ENCODE measurements at regions not wholly inside any gene's neighbourhood (a gene's known extent, or its start where the extent isn't known, plus 50 kb on each side); places are given as distances from the start of the nearest gene placed in this dataset.

- no peaks in the 10 kb centered on the region for H3K9me2 ChIP-seq (ENCODE audit: insufficient read depth)
- H4K20me1 ChIP-seq (ENCODE audit: insufficient read depth): no peaks in the 10 kb centered on the region
- in situ Hi-C loops (cut with MboI): no loop called here
- H3K4me2 ChIP-seq (ENCODE audit: unreplicated experiment): no peak overlapping the region
- peaks cover 17% of the 10 kb centered on the region for H3K4me1 ChIP-seq (ENCODE audit: insufficient read depth)
- H3K9me3 ChIP-seq (ENCODE audit: low read depth): no peaks in the 10 kb centered on the region
- H3K27ac ChIP-seq: no peak overlapping the region
- H3K27me3 ChIP-seq (replicated peaks; ENCODE audit: insufficient read depth): peaks cover 25% of the 10 kb centered on the region
- H3K4me3 ChIP-seq: no peak overlapping the region
- TF ChIP-seq EZH2phosphoT487 (IDR thresholded peaks at IDR 0.05; ENCODE audit: insufficient read depth, low read depth) (no peak), EZH2 (IDR thresholded peaks at IDR 0.05; ENCODE audit: insufficient read depth, poor library complexity, severe bottlenecking) (no peak)
- DNase-seq: peak; percentile 89
- no peaks in the 10 kb centered on the region for H3F3A ChIP-seq (ENCODE audit: insufficient read depth)
- no peaks in the 10 kb centered on the region for H3K79me2 ChIP-seq (ENCODE audit: insufficient read depth)
- H2AFZ ChIP-seq: no peak overlapping the region
- H3K9ac ChIP-seq: no peak overlapping the region
- WGBS, 2 experiments (ENCODE audit: low coverage in 1 of 2, low lambda C conversion rate in 2 of 2, missing lambda C conversion rate in 2 of 2): 0 to 5% methylated on average over 1 of the region's 1 CpG
- H3K36me3 ChIP-seq (ENCODE audit: low read depth): no peaks in the 10 kb centered on the region
These were observed 145.3 kb upstream of the ECI2 start for GRCh38 chr6:4280707-4281106.

GRCh38 chr6:4280031-4280430, 144.7 kb upstream of the ECI2 start:
- H2AFZ ChIP-seq: no peak overlapping the region
- H3K9ac ChIP-seq: no peak overlapping the region
- no peaks in the 10 kb centered on the region for H3K9me3 ChIP-seq (ENCODE audit: low read depth)
- in situ Hi-C loops (cut with MboI): no loop called here
- no peaks in the 10 kb centered on the region for H3K79me2 ChIP-seq (ENCODE audit: insufficient read depth)
- no peak overlapping the region for H3K27ac ChIP-seq
- no peaks in the 10 kb centered on the region for H3K9me2 ChIP-seq (ENCODE audit: insufficient read depth)
- DNase-seq: peak; percentile 10
- H3F3A ChIP-seq (ENCODE audit: insufficient read depth): no peaks in the 10 kb centered on the region
- no peak overlapping the region for H3K4me2 ChIP-seq (ENCODE audit: unreplicated experiment)
- TF ChIP-seq EZH2phosphoT487 (IDR thresholded peaks at IDR 0.05; ENCODE audit: insufficient read depth, low read depth) (no peak), EZH2 (IDR thresholded peaks at IDR 0.05; ENCODE audit: insufficient read depth, poor library complexity, severe bottlenecking) (no peak)
- H3K4me1 ChIP-seq (ENCODE audit: insufficient read depth): peaks cover 17% of the 10 kb centered on the region
- H4K20me1 ChIP-seq (ENCODE audit: insufficient read depth): no peaks in the 10 kb centered on the region
- no peak overlapping the region for H3K4me3 ChIP-seq
- no peaks in the 10 kb centered on the region for H3K36me3 ChIP-seq (ENCODE audit: low read depth)
- 82 to 85% methylated on average over 7 of the region's 7 CpGs for WGBS, 2 experiments (ENCODE audit: low coverage in 1 of 2, low lambda C conversion rate in 2 of 2, missing lambda C conversion rate in 2 of 2)
- peaks cover 22% of the 10 kb centered on the region for H3K27me3 ChIP-seq (replicated peaks; ENCODE audit: insufficient read depth)

GRCh38 chr6:4274382-4275082, 139.2 kb upstream of the ECI2 start:
- Histone ChIP-seq H3K27me3 (replicated peaks; ENCODE audit: insufficient read depth) (no peaks in the 10 kb centered on the region), H3F3A (ENCODE audit: insufficient read depth) (peaks cover 12% of the 10 kb centered on the region; the same call in 1 of the 2 replicates), H3K9me2 (ENCODE audit: insufficient read depth) (no peaks in the 10 kb centered on the region), H3K27ac (no peak overlapping the region), H3K9me3 (ENCODE audit: low read depth) (no peaks in the 10 kb centered on the region), H3K36me3 (ENCODE audit: low read depth) (no peaks in the 10 kb centered on the region), H2AFZ (no peak overlapping the region), H4K20me1 (ENCODE audit: insufficient read depth) (no peaks in the 10 kb centered on the region), H3K4me3 (no peak overlapping the region), H3K79me2 (ENCODE audit: insufficient read depth) (no peaks in the 10 kb centered on the region), H3K9ac (no peak overlapping the region), H3K4me2 (ENCODE audit: unreplicated experiment) (no peak overlapping the region), H3K4me1 (ENCODE audit: insufficient read depth) (peaks cover 14% of the 10 kb centered on the region; the same call in 1 of the 2 replicates)
- in situ Hi-C loops (cut with MboI): no loop called here
- WGBS, 2 experiments (ENCODE audit: low coverage in 1 of 2, low lambda C conversion rate in 2 of 2, missing lambda C conversion rate in 2 of 2): 5 to 17% methylated on average over 2 of the region's 2 CpGs
- TF ChIP-seq EZH2phosphoT487 (IDR thresholded peaks at IDR 0.05; ENCODE audit: insufficient read depth, low read depth) (no peak), EZH2 (IDR thresholded peaks at IDR 0.05; ENCODE audit: insufficient read depth, poor library complexity, severe bottlenecking) (no peak)
- DNase-seq: peak; percentile 12

- in situ Hi-C loops (cut with MboI): no loop called here
- DNase-seq: peak; percentile 32
- Histone ChIP-seq H3K9me2 (ENCODE audit: insufficient read depth) (no peaks in the 10 kb centered on the region), H3K9ac (no peak overlapping the region), H3K4me3 (no peak overlapping the region), H3K27me3 (replicated peaks; ENCODE audit: insufficient read depth) (no peaks in the 10 kb centered on the region), H3K4me1 (ENCODE audit: insufficient read depth) (peaks cover 14% of the 10 kb centered on the region; the same call in 1 of the 2 replicates), H2AFZ (no peak overlapping the region), H3K79me2 (ENCODE audit: insufficient read depth) (no peaks in the 10 kb centered on the region), H3K36me3 (ENCODE audit: low read depth) (no peaks in the 10 kb centered on the region), H3K27ac (no peak overlapping the region), H3K4me2 (ENCODE audit: unreplicated experiment) (no peak overlapping the region), H4K20me1 (ENCODE audit: insufficient read depth) (no peaks in the 10 kb centered on the region), H3K9me3 (ENCODE audit: low read depth) (no peaks in the 10 kb centered on the region), H3F3A (ENCODE audit: insufficient read depth) (peaks cover 12% of the 10 kb centered on the region; the same call in 1 of the 2 replicates)
- 56 to 58% methylated on average over 6 of the region's 6 CpGs for WGBS, 2 experiments (ENCODE audit: low coverage in 1 of 2, low lambda C conversion rate in 2 of 2, missing lambda C conversion rate in 2 of 2)
- TF ChIP-seq EZH2 (IDR thresholded peaks at IDR 0.05; ENCODE audit: insufficient read depth, poor library complexity, severe bottlenecking) (no peak), EZH2phosphoT487 (IDR thresholded peaks at IDR 0.05; ENCODE audit: insufficient read depth, low read depth) (no peak)
These were observed 137.6 kb upstream of the ECI2 start for GRCh38 chr6:4272996-4273395.

Measured in GM23248 (cell line).